ENCODE measurements at regions not wholly inside any gene's neighbourhood (a gene's known extent, or its start where the extent isn't known, plus 50 kb on each side); places are given as distances from the start of the nearest gene placed in this dataset.
"Not testable (repeated sequence)": the region's sequence is repeated elsewhere in the genome, so short reads cannot be mapped to it uniquely, and the experiment has no call there.

DNA sequence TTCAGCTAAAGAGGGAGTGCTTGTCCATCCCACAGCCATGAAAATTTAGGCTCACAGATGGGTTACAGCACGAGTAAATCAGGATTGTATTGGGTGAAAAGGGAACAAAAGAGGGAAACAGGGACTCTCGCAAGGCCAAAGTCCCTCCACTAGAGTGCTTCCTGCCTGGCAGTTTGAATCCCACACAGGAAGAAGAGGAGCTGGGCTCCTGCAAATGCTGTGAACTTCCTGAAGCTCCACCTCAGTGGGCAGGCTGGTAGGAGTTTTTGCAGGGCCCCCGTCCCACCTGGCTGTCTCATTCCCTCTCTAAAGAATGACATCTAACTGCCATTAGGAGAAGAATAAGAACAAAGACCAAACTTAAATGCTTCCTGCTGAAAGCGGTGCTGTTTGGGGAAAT, 712.0 kb upstream of the PRMT6 start:
- no peak for DNase-seq

DNA sequence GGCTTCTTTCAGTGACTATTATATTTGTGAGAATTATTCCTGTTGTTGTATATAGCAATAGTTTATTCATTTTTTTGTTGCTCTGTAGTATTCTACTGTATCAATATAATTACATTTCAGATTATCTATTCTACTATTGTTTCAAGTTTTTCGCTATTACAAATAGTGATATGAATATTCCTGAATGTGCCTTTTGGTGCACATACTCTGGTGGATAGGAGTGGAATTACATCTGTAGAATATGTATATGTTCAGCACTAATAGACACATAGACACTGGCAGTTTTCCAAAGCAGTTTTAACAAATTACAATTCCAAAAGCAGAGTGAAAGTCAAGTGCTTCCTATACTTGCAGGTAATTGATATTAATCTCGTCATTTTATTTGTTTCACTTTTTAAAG, 696.2 kb upstream of the PRMT6 start:
- no peak for DNase-seq

DNA sequence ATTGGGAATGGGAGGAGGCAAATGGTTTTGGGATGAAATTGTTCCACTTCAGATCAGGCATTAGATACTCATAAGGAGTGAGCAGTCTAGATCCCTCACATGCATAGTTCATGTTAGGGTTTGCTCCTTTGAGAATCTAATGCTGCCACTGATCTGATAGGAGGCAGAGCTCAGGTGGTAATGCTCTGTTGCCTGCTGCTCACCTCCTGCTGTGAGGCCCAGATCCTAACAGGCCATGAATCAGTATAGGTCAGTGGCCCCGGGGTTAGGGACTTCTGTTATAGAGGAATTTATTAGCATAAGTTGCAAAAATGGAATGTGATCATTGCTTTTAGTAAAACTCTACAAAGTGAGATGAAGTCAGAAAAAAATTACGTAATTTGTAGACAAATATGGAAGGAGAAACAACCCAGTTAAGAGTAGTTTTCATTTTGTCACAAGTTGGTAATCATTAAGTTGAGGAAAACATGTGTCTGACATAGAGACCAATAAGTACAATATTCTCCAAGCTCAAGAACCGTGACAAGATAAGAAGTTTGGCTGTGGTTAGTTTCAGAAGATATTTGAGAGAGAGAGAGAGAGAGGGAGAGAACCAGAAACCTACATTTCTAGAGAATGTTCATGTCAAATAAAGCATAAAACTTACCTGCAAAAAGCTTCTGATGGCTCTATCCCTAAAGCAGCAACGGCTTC, 689.7 kb upstream of the PRMT6 start:
- no peak for DNase-seq

DNA sequence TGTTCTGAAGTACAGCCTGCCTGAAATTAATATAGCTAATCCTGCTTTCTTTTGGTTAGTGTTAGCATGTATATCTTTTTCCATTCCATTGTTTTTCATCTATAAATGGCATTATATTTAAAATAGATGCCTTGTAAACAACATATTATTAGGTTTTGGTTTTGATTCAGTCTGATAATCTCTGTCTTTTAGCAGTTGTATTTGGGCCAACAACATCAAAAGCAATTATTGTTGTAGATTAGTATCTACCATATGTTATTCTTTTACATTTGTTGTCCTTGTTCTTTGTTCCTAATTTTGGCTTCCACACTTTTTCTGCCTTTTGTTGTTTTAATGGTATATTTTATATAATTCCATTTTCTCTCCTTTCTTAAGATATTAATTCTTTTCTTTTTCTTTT, 678.2 kb upstream of the PRMT6 start:
- no peak for DNase-seq

DNA sequence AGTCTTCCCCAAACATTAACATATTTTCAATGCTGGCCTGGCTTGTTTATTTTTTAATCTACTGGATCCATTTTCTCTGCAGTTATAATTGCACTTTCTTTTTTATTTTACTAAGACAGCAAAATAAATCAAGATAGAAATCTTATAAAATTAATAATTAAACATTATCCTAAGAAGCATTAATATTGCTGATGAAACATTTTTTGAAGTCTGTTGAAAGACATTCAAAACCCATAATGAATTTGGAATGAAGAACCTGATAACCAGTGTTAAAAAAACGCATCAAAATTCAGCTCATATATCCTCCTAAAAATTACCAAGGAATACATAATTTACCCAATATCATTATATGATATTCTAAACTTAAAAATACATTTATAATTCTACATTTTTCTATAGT, 675.7 kb upstream of the PRMT6 start:
- DNase-seq = no peak

DNA sequence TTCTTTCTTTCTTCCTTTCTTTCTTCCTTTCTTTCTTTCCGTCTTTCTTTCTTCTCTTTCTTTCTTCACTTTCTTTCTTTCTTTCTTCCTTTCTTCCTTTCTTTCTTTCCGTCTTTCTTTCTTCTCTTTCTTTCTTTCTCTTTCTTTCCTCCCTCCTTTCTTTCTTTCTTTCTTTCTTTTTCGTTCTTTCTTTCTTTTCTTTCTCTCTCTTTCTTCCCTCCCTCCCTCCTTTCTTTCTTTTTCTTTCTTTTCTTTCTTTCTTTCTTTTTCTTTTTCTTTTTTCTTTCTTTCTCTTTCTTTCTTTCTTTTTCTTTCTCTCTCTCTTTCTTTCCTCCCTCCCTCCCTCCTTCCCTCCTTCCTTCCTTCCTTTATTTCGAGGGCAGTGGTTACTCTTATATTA, 667.3 kb upstream of the PRMT6 start:
- DNase-seq = not testable (repeated sequence)

DNA sequence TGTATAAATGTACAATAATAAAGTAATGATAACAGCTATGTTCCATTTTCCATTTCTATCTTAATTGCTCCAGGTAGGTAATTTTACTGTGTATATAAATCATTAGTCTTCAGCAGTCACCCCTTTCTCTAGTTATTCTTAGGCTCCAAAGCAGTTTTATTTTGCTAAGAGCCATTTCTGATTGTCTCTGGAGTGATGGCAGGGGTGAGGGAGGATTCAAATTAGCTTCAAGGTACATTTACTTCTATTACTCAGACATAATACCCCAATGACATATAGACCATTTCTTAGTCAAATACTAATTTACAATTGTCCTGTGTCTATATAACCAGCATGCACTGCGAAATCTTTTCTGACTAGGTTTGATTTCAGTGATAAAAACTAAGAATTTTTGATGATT, 663.4 kb upstream of the PRMT6 start:
- no peak for DNase-seq

DNA sequence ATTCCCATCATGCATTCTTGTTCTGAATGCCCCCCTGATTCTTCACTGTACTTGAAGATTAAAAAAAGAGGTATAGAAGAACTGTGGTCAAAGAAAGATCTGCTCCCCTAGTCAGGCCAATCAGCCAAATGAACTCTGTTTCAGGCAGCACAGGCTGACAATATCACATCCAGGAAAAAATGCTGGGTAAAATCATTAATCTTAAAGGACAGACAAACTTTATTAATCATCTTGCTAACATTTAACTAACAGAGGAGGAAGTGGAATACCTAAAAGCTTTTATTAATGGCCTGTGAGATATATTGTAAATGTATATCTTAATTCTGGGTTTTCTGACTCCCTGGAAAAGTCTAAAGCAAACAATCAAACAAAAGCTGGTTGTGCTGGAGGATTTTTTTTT, 660.5 kb upstream of the PRMT6 start:
- no peak for DNase-seq

DNA sequence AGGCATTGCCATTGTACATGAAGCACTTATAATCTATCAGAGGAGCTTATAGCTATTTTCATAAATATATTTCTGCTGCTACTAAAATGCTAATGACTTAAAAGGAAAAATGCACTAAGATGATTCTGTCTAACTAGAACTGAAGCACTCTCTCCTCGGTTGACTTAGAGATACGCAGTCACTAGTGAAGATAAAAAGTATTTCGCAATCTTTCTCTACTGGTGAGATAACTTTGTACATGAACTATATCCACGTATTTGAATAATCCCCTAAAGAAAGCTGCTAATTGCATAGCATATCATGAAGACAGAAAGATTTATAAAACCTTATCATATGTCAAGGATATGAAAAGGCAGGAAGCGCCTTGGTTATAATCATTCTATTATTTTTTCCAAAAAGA, 658.1 kb upstream of the PRMT6 start:
- no peak for DNase-seq

DNA sequence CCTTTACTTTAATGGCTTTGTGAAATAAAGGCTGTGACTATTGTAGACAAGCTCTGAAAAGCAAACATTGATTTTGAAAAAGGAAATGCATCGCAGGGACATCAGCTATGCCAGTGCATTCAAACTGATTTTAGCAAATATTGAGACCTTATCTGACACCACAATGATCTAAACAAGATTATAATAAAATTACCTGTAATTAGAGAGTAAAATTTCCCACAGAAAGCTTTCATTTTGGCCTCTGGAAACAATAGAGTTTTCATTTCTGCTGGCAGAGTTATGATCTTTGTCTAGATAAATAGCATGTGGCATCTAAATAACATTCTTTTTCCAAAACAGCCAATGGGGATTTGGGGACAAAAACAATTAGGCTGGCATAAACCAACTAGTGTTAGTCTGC, 650.4 kb upstream of the PRMT6 start:
- DNase-seq = no peak

DNA sequence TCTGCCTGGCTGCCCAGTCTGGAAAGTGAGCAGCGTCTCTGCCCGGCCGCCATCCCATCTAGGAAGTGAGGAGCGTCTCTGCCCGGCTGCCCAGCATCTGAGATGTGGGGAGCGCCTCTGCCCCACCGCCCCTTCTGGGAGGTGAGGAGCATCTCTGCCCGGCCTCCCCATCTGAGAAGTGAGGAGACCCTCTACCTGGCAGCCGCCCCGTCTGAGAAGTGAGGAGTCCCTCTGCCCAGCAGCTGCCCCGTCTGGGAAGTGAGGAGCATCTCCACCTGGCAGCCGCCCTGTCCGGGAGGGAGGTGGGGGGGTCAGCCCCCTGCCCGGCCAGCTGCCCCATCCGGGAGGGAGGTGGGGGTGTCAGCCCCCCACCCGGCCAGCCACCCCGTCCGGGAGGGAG, 644.2 kb upstream of the PRMT6 start:
- not testable (repeated sequence) for DNase-seq

DNA sequence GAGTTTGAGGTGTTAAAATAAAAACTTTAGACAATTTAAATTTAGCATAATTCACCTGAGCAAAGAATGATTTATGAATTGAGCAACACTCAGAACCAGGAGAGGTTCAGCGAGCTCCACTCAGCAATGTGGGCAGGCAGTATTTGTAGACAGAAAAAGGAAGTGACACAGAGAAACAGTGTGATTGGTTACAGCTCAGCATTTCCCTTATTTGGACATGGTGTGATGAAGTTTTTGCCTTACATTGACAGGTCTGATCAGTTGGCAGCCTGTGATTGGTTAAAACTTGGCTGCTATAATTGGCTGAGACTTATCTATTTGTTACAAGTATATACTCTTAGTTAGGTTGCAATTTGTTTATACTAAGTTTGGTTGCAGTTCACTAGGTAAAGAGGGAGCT, 621.2 kb upstream of the PRMT6 start:
- DNase-seq = no peak

DNA sequence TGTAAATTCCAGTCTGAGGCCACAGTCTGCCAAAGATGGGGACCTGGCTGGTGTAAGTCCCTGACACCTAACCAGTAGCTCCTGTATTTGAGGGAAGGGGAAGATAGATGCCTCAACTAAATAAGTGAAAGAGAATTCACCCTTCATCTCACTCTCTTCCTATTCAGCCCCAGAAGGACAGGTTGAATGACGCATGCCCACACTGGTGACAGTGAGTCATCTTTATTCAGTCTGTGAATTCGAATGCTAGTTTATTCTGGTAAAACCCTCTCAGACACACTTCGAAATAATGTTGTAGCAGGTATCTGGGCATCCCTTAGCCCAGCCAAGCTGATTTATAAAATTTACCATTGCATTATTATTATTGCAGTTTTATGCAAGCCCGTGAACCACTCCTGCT, 617.0 kb upstream of the PRMT6 start:
- DNase-seq = no peak

DNA sequence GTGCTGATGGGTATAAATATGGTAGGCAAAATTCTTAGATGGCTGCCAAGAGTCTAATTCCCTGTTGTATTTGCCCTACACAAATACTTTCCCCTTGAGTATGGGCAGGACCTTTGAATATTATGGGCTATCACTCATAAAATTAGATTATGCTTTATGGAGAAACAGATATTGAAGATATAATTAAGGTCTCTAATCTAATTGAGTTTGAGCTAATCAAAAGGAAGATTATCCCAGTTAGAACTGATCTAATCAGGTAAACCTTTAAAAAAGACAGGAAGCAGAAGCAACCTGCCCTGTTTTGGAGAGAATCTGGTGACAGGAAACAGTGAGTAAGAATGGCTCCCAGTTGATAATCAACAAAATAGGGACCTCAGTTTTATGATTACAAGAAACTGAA, 609.0 kb upstream of the PRMT6 start:
- DNase-seq = no peak

DNA sequence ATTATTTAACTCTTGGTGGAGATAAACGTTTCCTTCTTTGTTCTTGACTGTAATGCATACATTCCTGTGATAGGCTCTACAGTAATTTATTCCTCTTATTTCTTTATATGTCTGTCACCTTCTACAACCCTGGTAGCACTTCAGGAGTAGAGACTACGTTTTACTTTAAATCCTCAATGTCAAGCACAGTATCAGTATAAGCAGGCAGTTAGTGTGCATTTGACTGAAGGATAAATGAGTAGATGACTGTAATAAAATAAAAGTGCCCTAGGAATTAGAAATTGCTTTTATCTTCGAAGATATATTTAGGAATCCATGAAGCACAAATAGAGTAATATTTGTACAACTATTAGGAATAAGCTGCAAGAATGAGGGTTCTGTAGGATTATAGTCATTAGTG, 599.6 kb upstream of the PRMT6 start:
- no peak for DNase-seq

DNA sequence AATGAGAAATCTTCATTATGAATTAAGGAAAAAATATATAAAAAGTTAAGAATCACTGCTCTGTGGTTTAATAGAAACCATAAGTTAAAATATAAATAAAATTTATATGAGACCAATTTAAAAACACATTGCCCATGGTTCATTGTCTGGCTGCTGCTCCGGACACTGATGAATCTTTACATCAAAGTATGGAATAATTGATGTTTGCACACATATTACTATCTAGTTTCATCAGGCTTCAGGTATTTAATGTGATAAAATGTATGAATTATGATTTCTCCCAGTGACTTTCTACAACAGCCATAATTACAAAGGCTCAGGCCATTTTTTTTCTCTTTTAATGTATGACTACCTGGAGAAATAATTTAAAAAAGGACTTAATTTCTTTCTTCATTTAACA, 599.1 kb upstream of the PRMT6 start:
- no peak for DNase-seq

DNA sequence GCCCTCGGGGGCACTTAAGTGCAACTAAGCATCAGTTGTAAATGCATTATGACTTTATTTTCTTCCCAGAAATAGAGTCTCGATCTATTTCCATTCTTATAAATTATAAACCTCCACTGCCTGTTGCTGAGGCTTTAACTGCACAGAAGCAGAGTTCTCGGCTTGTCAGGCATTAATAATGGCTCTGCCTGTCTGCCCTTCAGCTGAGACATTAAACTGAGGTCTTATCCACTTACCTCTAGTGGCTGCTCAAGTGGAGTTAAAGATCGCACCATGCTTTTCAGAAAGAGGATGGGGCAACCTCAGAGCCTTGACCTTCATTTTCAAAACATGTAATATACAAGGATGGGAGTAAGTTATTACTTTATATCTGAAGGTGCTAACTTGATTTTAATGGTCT, 597.6 kb upstream of the PRMT6 start:
- DNase-seq = no peak

DNA sequence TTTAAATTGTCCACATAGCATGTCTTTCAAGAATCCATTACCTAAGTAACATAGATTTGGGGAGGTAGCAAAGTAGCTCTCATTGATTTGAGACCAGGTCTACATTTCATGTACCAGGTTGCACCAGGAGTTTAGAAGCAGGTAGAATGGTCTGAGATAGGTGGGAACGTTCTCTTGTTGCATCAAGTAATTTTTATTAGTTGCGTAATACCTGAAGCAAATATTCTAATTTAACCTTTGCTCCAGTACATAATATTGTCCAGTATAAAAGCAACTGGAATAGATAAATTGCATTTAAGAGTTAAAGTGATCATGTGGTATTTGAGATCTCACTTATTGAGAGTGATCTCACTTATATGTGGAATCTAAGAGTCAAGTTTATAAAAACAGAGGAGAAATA, 597.1 kb upstream of the PRMT6 start:
- DNase-seq = no peak

DNA sequence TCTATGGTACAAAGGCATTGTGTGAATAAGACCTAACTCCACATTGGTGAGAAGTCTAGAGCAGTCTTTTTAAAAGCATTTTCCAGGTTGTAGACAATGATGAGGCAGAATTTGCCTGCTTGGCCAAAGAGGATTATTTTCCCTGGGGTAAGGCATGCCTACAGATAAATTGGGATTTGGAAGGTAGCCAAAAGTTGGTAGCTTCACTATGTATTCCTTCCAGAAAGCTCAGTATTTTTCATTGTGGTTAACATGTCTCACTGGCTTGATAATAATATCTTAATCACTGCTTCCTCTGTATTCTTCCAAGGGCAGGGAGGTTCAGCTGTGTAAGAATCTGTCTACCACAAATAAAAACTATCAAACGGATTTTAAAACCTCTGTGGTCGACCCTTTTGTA, 590.8 kb upstream of the PRMT6 start:
- no peak for DNase-seq

DNA sequence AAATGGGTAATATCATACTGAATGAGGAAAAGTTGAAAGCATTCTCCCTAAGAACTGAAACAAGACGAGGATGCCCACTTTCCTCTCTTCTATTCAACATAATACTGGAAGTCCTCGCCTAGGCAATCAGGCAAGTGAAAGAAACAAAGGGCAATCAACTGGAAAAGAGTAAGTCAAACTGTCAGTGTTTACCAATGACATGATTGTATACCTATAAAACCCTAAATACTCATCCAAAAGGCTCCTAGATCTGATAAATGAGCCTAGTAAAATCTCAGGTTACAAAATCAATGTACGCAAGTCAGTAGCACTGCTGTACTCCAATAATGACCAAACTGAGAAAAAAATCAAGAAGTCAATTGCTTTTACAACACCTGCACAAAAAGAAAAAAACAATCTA, 575.8 kb upstream of the PRMT6 start:
- no peak for DNase-seq

DNA sequence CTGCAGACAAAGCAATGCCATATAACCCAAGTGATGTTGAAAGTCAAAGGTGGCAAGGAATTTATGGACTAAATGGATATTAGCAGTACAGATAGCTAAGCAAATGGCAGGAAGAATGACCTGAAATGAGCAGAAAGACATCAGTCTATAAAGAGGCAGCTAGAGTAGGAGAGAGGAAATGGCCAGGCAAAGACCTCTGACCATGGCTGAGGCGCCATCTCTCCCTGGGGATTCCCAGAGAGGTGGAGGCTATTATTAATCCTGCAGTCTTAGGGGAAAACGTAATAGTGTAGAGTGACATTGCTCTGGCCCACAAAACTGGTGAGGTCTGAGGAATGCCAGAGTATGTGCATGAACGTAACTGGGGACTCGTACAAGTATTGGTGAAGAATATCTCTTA, 563.6 kb upstream of the PRMT6 start:
- no peak for DNase-seq

DNA sequence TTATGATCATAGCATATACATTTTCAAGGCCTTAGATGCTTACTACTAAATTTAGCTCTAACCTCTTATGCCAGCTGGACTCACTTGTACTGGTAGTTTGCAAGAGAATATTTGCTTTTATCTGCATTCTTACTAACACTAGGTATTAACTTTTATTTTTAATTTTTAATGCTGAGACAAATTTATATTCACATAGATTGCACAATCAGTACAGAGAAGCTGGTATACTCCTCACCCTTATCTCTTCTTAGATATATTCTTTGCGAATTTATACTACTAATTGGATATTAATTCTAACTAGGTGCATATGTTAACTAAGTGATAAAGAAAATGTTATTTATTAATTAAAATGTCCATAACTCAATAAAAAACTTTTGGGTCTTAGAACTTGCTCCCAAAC, 561.8 kb upstream of the PRMT6 start:
- DNase-seq = no peak

DNA sequence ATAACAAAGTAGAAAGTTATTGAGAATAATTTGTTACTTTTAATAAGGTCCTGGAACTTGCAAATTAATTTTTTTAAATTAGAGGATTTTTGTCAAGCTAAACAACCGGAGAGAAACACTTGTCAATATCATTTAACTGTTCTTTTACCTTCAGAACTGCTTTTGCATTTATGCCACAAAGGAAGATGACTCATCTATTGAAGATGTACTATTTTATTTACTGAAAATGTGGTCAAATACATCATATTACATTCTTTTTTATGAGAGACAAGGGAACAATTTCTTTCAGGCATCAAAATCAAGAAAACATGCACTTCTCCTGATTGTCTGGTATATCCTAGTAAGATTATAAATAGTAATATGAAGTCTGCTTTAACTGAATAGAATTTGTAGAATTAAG, 558.2 kb upstream of the PRMT6 start:
- no peak for DNase-seq

DNA sequence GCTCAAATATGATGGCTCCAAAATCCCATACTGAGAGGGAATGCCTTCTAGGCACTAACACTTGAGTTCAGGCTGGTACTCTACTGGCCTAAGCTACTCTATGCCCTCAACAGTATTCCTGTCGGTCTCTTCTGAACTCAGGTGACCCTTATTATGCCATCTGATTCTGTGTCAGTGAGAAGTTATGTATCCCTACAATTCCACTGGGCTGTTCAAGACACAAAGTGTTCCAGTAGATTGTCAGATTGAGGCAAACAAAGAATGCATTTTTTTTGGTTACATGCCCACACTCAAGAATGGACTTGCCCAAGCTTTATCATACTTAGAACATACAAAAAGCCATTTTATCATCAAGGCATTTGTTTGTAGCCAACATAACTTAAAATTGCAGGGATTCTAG, 553.8 kb upstream of the PRMT6 start:
- no peak for DNase-seq

DNA sequence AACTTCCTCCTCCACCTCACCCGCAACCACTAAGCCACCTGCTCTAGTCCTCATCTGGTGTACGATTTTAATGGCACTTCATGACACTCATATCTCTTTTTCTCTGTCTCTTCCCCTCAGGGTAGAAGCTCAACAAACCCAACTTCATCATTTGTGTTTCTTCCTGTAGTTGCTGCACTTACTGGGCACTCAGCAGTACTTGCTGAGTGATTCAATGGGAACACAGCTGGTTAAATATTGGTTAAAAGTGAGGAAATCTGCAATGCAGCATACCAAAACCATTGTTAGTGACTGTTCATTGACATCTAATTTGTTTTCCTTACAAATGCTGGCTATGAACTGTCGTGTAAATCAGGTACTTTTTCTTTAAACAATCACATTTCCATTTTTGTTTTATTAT, 541.1 kb upstream of the PRMT6 start:
- no peak for DNase-seq

DNA sequence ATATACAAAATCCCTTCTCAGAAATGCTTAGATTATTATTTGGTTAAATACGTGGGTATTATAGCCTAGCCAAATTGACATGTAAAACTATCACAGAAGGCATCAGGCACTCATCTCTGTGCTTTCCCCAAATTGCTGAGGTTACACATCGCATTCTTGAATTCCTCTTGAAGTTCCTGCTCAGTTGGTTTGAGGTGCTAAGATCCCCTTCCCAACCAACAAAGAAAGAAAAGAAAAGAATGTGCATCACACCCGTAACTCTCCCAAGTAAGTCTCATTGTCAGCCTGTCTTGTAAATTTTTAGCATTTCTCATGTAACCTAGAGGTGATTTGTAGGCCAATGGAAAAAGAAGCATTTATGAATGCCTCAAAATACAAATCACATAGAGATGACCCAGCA, 539.2 kb upstream of the PRMT6 start:
- no peak for DNase-seq

Data from DMS 273 treated with DMSO at 0.1 percent for 48 hours (cell line).